ENCODE measurements at regions not wholly inside any gene's neighbourhood (a gene's known extent, or its start where the extent isn't known, plus 50 kb on each side); places are given as distances from the start of the nearest gene placed in this dataset.

DNA sequence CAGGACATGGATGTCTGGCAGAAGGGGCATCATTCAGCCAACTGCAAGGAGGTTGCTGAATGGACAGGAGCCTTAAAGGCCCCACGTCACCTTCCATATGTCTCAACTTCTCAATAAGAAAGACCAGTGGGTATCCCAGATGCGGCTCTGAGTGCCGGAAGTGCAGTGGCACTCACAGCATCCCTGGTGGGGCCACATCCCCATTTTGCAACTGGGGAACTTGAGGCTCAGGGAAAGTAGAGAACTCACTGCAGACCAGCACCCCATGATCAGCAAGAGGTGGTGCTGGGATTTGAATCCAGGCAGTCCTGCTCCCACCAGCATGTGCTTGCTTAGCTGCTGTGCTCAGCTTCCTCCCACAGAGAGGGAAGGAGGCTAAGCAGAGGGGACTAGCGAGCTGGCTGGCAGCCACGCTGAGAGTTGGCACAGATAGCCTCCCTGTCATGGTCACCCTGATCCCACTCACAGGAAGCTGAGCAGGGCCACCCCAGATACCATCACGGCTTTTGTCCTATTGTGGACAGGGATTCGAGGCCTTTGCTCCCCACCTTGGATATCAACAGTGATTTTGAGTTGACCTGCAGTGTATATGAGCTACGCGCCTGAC is 294.2 kb upstream of the FOXF1 start:
- no peak overlapping the region for H3K27ac Mint-ChIP-seq
- no peaks in the 10 kb centered on the region for H3K9me3 Mint-ChIP-seq
- peaks cover 12% of the 10 kb centered on the region for H3K27me3 Mint-ChIP-seq (ENCODE audit: insufficient read depth, low read depth)

DNA sequence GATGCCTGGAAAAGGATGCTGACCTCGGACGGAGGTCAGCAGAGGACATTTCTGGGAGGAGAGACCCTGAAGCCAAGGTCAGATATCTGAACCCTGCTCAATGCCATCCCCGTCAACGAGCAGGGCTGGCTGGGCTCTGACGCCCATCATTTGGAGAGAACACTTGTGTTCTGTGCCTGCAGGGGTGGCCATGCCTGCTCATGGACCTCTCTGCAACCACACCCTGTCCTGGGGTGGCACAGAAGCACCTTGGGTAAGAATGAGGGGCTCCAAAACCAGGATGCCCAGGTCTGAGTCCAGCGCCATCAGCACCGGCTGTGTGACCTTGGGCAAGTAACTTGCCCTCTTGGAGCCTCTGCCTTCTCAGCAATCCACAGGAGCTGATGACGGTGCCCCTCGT is 293.7 kb upstream of the FOXF1 start:
- Histone ChIP-seq H3K4me2 (no peak overlapping the region), H3K79me2 (ENCODE audit: low read depth) (no peaks in the 10 kb centered on the region), H3F3A (ENCODE audit: low read depth) (no peaks in the 10 kb centered on the region), H3K4me1 (no peaks in the 10 kb centered on the region), H3K4me3 (no peak overlapping the region), H3K36me3 (no peaks in the 10 kb centered on the region), H3K9me3 (ENCODE audit: low read depth) (no peaks in the 10 kb centered on the region), H2AFZ (replicated peaks) (no peak overlapping the region), H3K27me3 (no peaks in the 10 kb centered on the region), H4K20me1 (ENCODE audit: low read depth) (no peaks in the 10 kb centered on the region), H3K27ac (no peak overlapping the region), H3K9ac (no peak overlapping the region)
- Mint-ChIP-seq H3K4me3 (no peak overlapping the region), H3K9me3 (no peaks in the 10 kb centered on the region), H3K4me1 (no peaks in the 10 kb centered on the region), H3K27ac (no peak overlapping the region), H3K36me3 (no peaks in the 10 kb centered on the region), H3K27me3 (ENCODE audit: insufficient read depth, low read depth) (peaks cover 15% of the 10 kb centered on the region)
- DNase-seq (ENCODE audit: low spot score): no peak
- TF ChIP-seq, protein P1, sequence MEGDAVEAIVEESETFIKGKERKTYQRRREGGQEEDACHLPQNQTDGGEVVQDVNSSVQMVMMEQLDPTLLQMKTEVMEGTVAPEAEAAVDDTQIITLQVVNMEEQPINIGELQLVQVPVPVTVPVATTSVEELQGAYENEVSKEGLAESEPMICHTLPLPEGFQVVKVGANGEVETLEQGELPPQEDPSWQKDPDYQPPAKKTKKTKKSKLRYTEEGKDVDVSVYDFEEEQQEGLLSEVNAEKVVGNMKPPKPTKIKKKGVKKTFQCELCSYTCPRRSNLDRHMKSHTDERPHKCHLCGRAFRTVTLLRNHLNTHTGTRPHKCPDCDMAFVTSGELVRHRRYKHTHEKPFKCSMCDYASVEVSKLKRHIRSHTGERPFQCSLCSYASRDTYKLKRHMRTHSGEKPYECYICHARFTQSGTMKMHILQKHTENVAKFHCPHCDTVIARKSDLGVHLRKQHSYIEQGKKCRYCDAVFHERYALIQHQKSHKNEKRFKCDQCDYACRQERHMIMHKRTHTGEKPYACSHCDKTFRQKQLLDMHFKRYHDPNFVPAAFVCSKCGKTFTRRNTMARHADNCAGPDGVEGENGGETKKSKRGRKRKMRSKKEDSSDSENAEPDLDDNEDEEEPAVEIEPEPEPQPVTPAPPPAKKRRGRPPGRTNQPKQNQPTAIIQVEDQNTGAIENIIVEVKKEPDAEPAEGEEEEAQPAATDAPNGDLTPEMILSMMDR (IDR thresholded peaks at IDR 0.05): no peak
- no peak for TF ChIP-seq EZH2phosphoT487 (IDR thresholded peaks at IDR 0.05)
- TF ChIP-seq EZH2 (IDR thresholded peaks at IDR 0.05): no peak

More for the DNA sequence above, 294.2 kb upstream of the FOXF1 start:
- Mint-ChIP-seq H3K36me3 (no peaks in the 10 kb centered on the region), H3K4me1 (no peaks in the 10 kb centered on the region), H3K4me3 (no peak overlapping the region)
- no peaks in the 10 kb centered on the region for H3K79me2 ChIP-seq (ENCODE audit: low read depth)
- H3K9ac ChIP-seq: no peak overlapping the region
- no peak overlapping the region for H3K27ac ChIP-seq
- H3K36me3 ChIP-seq: no peaks in the 10 kb centered on the region
- H3K9me3 ChIP-seq (ENCODE audit: low read depth): no peaks in the 10 kb centered on the region
- DNase-seq (ENCODE audit: low spot score): no peak
- H3K4me3 ChIP-seq: no peak overlapping the region
- no peaks in the 10 kb centered on the region for H4K20me1 ChIP-seq (ENCODE audit: low read depth)
- TF ChIP-seq EZH2phosphoT487 (IDR thresholded peaks at IDR 0.05) (no peak), EZH2 (IDR thresholded peaks at IDR 0.05) (no peak)
- TF ChIP-seq, protein P1 (IDR thresholded peaks at IDR 0.05): no peak
- H3K4me1 ChIP-seq: no peaks in the 10 kb centered on the region
- no peaks in the 10 kb centered on the region for H3K27me3 ChIP-seq
- H3F3A ChIP-seq (ENCODE audit: low read depth): no peaks in the 10 kb centered on the region
- no peak overlapping the region for H3K4me2 ChIP-seq
- no peak overlapping the region for H2AFZ ChIP-seq (replicated peaks)

DNA sequence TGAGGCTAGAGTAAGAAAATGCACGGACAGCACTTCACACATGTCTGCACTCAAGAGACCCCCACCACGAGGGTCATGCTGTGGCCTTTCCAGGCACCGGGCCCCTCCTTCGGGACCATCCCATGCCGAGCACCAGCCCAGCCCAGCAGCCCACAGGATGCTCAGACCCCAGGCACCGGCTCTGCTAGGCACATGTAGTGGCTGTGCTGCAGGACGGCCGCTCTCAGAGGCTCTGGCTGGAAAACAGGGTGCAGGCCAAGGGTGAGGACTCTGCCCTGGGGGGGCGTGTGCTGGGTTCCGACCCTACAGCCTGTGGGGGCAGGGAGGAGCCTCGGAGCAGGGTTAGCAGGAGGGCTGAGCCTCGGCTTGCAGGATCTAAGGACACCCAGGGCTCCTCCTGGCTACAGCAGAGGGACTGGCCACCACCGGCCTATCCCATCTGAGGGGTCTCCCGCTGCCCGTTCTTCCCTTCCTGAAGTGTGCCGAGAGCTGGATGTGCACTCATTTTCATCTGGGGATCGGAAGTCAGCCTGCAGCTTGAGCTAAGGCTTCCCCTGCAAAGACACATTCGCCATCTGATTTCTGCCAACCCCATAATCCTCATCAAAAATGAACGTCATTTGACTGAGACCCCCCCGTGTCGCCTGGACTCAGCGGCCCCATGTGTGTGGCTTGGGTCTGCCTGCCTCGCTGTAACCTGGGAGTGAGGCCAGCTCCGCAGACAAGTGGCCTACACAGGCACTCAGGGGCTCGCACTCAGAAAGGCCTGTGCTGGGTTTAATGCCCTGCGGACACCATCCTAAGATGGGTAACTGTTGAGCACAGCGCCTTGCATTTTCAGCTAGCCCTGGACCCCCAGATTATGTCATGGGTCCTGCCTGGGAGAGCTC is 293.1 kb upstream of the FOXF1 start:
- H3K4me2 ChIP-seq: no peak overlapping the region

More for the DNA sequence above, 293.1 kb upstream of the FOXF1 start:
- peaks cover 15% of the 10 kb centered on the region for H3K27me3 Mint-ChIP-seq (ENCODE audit: insufficient read depth, low read depth)
- Histone ChIP-seq H2AFZ (replicated peaks) (no peak overlapping the region), H3K4me3 (no peak overlapping the region), H3K27me3 (peaks cover 4% of the 10 kb centered on the region), H4K20me1 (ENCODE audit: low read depth) (no peaks in the 10 kb centered on the region), H3F3A (ENCODE audit: low read depth) (no peaks in the 10 kb centered on the region), H3K27ac (no peak overlapping the region), H3K36me3 (no peaks in the 10 kb centered on the region), H3K9me3 (ENCODE audit: low read depth) (no peaks in the 10 kb centered on the region), H3K9ac (no peak overlapping the region), H3K4me1 (no peaks in the 10 kb centered on the region), H3K79me2 (ENCODE audit: low read depth) (no peaks in the 10 kb centered on the region)
- DNase-seq (ENCODE audit: low spot score): no peak
- H3K36me3 Mint-ChIP-seq: no peaks in the 10 kb centered on the region
- H3K4me1 Mint-ChIP-seq: no peaks in the 10 kb centered on the region
- H3K27ac Mint-ChIP-seq: no peak overlapping the region
- H3K9me3 Mint-ChIP-seq: no peaks in the 10 kb centered on the region
- TF ChIP-seq EZH2phosphoT487 (IDR thresholded peaks at IDR 0.05) (no peak), EZH2 (IDR thresholded peaks at IDR 0.05) (no peak)
- TF ChIP-seq, protein P1 (IDR thresholded peaks at IDR 0.05): no peak
- H3K4me3 Mint-ChIP-seq: no peak overlapping the region

All from neural progenitor cell (in vitro differentiated cells).